Mesothelial cell of epicardium (in vitro differentiated cells): ENCODE measurements at regions not wholly inside any gene's neighbourhood (a gene's known extent, or its start where the extent isn't known, plus 50 kb on each side); places are given as distances from the start of the nearest gene placed in this dataset.

Experiments
- DNase-seq, 2 experiments: peaks; one replicate each; pipeline ENCODE4 v3.0.0; 2021; ENCODE audit warnings: low spot score in 2 of 2; ENCODE audit not compliant: unreplicated experiment in 2 of 2
- H3K27ac Mint-ChIP-seq: 2 replicates; pipeline ENCODE4 v1.8.0; 2021; ENCODE audit warnings: mixed read lengths
- H3K27me3 Mint-ChIP-seq: 2 replicates; pipeline ENCODE4 v1.8.0; 2021; ENCODE audit warnings: low read depth, mixed read lengths
- H3K36me3 Mint-ChIP-seq: 2 replicates; pipeline ENCODE4 v1.8.0; 2021; ENCODE audit warnings: mixed read lengths
- H3K4me1 Mint-ChIP-seq: 2 replicates; pipeline ENCODE4 v1.8.0; 2021; ENCODE audit warnings: mixed read lengths
- H3K4me3 Mint-ChIP-seq: 2 replicates; pipeline ENCODE4 v1.8.0; 2021; ENCODE audit warnings: mild to moderate bottlenecking, moderate library complexity, mixed read lengths
- H3K9me3 Mint-ChIP-seq: 2 replicates; pipeline ENCODE4 v1.8.0; 2021; ENCODE audit warnings: mixed read lengths
- TF ChIP-seq, protein P1 (sequence below): fragments of 200-600 bp; sonication (generic); IDR thresholded peaks from one replicate; pipeline ENCODE4 v1.5.0; 2021; ENCODE audit warnings: antibody characterized with exemption; ENCODE audit not compliant: unreplicated experiment

DNA sequence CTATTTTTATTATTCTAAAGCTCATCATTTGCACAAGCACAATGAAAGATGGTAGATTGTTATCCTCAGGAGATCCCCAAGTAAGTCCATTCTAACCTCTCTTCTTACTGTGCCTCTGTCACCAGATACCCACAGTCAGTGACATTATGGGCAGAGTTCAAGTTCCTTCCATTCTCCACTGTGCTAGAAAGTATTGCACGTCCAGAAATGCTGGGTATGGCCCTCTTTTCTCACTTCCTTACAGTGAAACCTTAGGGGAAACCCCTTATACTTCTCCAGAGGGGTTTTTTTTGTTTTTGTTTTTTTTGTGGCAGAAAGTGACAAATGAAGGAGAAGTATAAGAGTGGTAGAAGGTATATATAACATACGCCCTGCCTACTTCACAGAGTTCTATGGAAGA is 102.9 kb downstream of the DIO2 start:
- Mint-ChIP-seq H3K4me3 (no peak overlapping the region), H3K27ac (no peak overlapping the region), H3K36me3 (no peaks in the 10 kb centered on the region), H3K27me3 (peaks cover 5% of the 10 kb centered on the region), H3K4me1 (no peaks in the 10 kb centered on the region), H3K9me3 (no peaks in the 10 kb centered on the region)
- DNase-seq: no peak
- TF ChIP-seq, protein P1, sequence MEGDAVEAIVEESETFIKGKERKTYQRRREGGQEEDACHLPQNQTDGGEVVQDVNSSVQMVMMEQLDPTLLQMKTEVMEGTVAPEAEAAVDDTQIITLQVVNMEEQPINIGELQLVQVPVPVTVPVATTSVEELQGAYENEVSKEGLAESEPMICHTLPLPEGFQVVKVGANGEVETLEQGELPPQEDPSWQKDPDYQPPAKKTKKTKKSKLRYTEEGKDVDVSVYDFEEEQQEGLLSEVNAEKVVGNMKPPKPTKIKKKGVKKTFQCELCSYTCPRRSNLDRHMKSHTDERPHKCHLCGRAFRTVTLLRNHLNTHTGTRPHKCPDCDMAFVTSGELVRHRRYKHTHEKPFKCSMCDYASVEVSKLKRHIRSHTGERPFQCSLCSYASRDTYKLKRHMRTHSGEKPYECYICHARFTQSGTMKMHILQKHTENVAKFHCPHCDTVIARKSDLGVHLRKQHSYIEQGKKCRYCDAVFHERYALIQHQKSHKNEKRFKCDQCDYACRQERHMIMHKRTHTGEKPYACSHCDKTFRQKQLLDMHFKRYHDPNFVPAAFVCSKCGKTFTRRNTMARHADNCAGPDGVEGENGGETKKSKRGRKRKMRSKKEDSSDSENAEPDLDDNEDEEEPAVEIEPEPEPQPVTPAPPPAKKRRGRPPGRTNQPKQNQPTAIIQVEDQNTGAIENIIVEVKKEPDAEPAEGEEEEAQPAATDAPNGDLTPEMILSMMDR: no peak

DNA sequence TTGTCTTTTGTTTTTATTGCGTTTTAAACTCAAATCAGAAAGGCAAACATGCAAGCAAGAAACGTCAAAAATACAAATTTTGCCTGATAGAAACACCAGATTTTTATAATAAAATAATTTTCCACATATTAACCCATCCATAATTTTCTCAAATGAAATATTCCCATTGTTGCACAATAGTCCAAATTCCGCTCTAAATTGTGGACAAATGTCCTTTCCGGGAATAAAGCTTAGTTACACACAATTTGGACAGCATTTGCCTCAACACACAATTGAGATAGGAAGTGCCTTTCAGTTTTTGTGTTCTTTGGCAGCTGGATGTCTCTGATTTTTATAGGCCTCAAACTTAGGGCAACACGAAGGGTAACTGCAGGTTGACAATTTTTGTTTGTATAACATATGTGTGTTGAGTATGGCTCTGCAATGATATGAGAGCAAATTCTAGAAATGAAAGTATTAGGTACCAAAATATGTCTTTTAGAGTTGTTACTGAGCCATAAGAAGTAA is 105.8 kb downstream of the DIO2 start:
- no peaks in the 10 kb centered on the region for H3K4me1 Mint-ChIP-seq
- H3K9me3 Mint-ChIP-seq: no peaks in the 10 kb centered on the region
- TF ChIP-seq, protein P1: no peak
- no peak overlapping the region for H3K4me3 Mint-ChIP-seq
- peaks cover 2% of the 10 kb centered on the region for H3K27me3 Mint-ChIP-seq
- no peaks in the 10 kb centered on the region for H3K36me3 Mint-ChIP-seq
- no peak for DNase-seq
- no peak overlapping the region for H3K27ac Mint-ChIP-seq

DNA sequence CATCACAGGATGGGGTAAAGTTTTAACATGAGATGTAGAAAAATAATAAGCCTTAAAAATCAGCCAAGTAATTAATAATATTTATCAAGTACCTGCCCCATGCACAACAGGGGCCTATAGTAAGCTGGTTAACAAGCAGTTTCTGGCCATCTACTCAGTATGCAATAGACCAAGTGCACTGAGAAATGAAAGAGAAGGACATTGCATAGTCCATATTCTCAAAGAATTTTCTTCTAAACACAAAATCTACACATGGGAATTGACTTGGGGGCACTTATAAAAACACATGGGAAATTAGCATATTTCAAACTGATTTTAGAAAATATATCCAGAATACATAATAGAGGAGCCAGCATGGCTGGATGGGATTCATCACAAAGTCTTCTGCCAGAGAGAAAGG is 109.5 kb downstream of the DIO2 start:
- Mint-ChIP-seq H3K4me1 (no peaks in the 10 kb centered on the region), H3K9me3 (no peaks in the 10 kb centered on the region), H3K4me3 (no peak overlapping the region), H3K36me3 (no peaks in the 10 kb centered on the region), H3K27ac (no peak overlapping the region), H3K27me3 (no peaks in the 10 kb centered on the region)
- TF ChIP-seq, protein P1: no peak
- DNase-seq: no peak

DNA sequence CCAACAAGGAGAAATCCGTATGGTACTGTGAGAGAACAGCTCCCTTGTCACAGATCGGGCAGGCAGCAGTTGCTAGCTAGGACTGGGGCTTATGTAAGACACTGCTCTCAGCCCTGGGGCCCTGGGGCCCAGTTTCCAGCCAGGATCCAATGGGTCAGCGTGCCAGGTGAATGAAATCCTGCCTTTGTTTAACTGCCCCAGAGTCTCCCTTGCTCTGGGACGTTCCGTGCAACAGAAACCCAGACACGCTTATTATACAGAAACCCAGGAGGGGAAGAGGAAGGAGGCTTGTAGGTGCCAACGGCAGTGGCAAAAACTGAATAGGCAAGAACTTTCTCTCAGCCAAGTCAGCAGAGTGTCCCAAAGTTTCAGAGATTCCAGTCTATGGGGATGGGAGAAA is 110.6 kb downstream of the DIO2 start:
- no peak overlapping the region for H3K4me3 Mint-ChIP-seq
- H3K27me3 Mint-ChIP-seq: no peaks in the 10 kb centered on the region
- DNase-seq: no peak
- H3K4me1 Mint-ChIP-seq: no peaks in the 10 kb centered on the region
- TF ChIP-seq, protein P1: no peak
- H3K36me3 Mint-ChIP-seq: no peaks in the 10 kb centered on the region
- H3K9me3 Mint-ChIP-seq: no peaks in the 10 kb centered on the region
- no peak overlapping the region for H3K27ac Mint-ChIP-seq

DNA sequence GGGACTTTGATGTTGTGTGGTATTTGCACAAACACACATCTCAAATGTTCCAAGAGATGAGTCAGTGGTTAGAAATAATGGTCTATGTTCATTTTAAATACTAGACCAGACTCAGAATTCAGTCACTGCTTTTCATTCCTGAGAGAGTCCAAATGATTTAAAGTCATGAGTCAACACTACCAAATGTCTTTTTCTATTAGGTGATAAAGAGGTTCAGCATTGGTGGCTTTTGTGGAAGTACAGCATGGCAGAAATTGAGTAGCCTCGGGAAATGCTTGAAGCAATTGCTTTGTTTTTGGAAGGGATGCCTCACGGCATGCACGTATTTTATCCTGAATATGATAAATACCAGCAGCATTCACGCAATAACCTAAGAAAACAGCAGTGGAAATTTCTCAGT is 115.7 kb downstream of the DIO2 start:
- Mint-ChIP-seq H3K36me3 (no peaks in the 10 kb centered on the region), H3K4me3 (no peak overlapping the region), H3K9me3 (peaks cover 2% of the 10 kb centered on the region), H3K27ac (no peak overlapping the region), H3K27me3 (no peaks in the 10 kb centered on the region), H3K4me1 (no peaks in the 10 kb centered on the region)
- TF ChIP-seq, protein P1: no peak
- DNase-seq: no peak

DNA sequence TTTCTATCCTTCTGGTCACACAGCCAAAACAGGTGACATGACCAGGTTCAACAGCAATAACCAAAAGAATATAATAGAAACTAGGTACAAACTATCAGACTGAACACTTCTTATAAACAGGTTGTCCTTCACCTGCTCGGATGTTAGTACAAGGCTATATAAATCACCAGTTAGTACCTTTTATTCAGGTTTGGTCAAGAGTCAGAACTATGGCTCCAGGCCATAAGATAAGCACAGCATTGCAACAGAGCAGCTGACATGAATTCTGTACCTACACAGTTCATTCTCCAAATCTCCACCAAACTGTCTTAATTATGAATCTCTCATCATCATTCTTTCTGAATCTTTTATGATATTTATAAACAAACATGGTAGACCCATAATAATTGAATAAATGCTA is 123.9 kb downstream of the DIO2 start:
- TF ChIP-seq, protein P1: no peak
- no peak overlapping the region for H3K4me3 Mint-ChIP-seq
- DNase-seq: no peak
- no peak overlapping the region for H3K27ac Mint-ChIP-seq
- H3K4me1 Mint-ChIP-seq: no peaks in the 10 kb centered on the region
- H3K36me3 Mint-ChIP-seq: no peaks in the 10 kb centered on the region
- peaks cover 21% of the 10 kb centered on the region for H3K9me3 Mint-ChIP-seq
- H3K27me3 Mint-ChIP-seq: no peaks in the 10 kb centered on the region
